Fibroblast of skin of left biceps (primary cell): ENCODE measurements at regions not wholly inside any gene's neighbourhood (a gene's known extent, or its start where the extent isn't known, plus 50 kb on each side); places are given as distances from the start of the nearest gene placed in this dataset.

ENCODE experiments used
- DNase-seq, 2 experiments: peaks; one replicate each; pipeline ENCODE4 v3.0.0-alpha.2; 2013; ENCODE audit warnings: low read depth in 2 of 2

DNA sequence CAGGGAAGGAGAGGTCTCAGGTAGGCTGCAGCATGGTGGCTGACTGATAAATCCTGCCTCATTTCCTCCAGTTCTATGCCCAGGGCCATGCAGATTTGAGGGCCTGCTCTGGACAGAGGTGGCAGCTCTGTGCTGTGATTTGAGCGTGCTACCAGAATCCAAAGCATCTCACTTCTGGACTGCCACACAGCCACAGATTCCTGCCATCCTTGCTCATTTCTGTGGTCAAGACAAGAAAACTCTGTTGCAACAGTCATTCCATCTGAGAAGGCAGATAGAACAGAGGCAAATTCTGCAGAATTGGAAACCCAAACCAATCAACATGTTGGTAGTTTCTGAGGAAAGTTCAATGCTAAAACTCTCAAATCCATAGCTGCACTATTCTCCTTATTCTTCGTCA, 102.8 kb upstream of the GALNT2 start:
- no peak for DNase-seq

DNA sequence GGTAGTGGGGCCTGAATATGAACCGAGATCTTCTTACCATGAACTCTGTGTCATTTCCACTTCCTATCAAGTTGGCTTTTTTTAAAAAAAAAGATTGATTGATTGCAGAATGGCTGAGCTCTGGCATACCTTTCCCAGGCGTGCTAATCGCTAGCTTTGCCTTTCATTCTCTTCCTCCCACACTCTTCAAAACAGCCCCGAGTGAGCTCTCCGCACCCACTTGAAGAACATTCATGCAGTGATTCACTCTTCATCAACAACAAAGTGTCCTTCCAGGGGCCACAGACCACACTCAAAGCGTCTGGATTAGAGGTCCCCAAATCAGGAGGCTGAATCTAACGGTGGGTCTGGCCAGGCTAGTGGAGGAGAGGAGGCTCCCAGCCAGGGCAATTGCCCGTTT, 96.3 kb upstream of the GALNT2 start:
- no peak for DNase-seq

DNA sequence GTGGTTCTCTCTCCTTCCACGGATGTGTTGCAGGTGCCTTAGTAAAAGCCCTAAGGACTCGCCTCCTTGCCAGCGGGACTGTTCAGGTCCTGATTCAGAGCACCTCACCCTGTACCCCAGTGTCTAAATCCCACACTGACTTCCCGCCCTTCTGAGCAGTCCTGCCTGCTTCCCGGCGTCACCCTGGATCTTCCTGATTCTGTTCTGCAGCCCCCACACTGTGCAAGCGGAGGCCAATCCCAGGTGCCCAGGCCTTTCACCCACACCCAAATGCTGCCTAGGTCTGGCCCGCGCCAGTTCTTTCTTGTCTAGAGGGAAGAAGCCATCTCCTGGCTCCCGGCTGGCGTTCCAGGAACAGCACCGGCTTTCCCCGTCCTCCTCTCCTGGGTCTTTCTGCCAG, 95.9 kb upstream of the GALNT2 start:
- no peak for DNase-seq

GRCh38 chr1:229972600-229973296, 94.3 kb upstream of the GALNT2 start:
- no peak for DNase-seq

DNA sequence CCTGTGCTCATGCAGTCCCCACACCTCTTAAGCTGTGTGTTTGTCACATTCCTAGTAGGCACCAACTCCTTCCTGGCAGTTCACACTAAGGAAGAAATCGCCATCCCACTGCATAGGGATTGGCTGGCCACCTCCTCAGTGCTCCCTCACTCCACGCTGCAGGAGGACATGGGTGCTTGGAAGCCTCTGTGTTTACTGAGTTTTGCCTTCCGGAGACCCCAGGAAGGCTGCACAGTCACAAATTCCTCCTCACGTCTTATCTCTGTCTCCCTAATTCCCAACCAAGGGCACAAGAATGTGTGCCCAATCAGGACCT, 93.8 kb upstream of the GALNT2 start:
- DNase-seq, result no peak

DNA sequence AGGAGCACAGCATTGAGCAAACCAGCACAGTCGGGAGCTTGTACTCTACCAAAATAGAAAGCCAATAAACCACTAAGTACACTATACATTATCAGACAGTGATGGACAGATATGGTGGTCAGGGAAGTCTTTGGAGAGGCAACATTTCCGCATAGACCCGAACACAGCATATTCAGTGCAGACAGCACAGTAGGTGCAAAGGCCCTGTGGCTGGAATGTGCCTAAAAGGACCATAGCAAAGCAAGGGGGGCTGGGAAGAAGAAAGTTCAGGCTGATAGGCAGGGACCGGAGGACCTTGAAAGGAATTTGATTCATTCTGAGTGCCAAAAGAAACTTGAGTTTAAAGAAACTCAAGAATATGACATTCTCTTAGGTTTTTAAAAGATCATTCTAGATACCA, 92.0 kb upstream of the GALNT2 start:
- no peak for DNase-seq

- no peak for DNase-seq
Observed at GRCh38 chr1:229980009-229980408, 87.0 kb upstream of the GALNT2 start.

- DNase-seq, result no peak
Observed at GRCh38 chr1:229981736-229982135, 85.3 kb upstream of the GALNT2 start.

DNA sequence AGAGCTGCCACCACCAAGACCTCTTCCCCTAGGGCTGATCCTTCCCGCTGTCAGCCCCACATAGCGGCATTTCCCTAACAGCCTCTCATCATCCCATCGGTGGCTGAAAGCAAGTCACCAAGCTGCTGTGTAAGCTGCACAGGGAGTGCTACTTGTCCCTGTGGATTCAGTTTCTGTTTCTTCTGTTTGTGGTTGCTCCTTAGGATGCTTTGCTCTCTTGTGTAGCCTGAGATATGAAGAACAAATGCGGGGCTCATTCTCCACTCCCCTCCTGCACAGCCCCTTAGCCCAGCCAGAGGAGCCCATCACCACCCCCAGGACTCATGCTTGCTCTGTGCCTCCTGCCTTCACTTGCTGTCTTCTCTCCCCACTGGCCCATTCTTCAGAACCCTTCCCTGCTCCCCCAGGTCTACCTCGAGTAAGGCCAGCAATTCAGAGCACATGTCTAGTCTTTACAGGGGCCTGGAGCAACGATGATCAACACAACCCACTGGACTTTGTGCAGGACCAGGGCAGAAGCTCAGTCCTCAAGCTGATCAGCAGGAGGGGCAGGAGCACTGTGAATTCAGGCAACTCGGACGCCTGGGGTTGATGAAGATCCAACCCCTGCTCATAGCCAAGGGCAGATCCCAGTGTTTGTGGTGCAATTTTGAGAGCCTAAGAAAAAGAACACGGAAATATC, 82.6 kb upstream of the GALNT2 start:
- no peak for DNase-seq

DNA sequence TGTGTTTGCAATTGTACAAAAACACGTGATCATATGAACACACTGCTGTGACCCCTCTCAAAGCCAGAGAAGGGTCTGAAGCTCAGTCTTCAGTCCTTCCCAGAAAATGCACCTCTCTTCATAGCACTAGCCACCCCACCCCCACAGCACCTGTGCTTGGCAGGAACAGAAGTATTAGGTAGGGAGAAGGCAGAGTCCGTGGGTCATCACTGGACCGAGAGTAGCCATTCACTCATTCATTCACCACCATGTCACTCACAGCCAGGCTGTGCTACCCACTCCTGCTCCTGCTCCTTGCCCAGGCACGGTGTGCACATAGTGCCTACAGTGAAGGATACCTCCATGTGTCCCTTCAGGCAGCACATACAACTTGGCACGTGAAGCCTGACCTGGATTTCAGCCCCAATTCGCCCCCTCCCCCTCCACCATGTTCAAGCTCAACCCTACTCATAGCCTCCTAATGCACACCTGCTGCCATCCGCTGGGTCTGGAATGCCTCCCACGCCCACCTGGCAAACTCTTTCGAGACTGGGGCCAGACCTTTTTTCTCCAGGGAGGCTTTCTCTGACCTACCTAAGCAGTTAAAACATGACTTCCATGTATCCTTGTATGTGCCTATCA, 81.9 kb upstream of the GALNT2 start:
- no peak for DNase-seq

GRCh38 chr1:229985613-229986010, 81.4 kb upstream of the GALNT2 start:
- DNase-seq, result no peak

GRCh38 chr1:229986737-229987337, 80.2 kb upstream of the GALNT2 start:
- no peak for DNase-seq

DNA sequence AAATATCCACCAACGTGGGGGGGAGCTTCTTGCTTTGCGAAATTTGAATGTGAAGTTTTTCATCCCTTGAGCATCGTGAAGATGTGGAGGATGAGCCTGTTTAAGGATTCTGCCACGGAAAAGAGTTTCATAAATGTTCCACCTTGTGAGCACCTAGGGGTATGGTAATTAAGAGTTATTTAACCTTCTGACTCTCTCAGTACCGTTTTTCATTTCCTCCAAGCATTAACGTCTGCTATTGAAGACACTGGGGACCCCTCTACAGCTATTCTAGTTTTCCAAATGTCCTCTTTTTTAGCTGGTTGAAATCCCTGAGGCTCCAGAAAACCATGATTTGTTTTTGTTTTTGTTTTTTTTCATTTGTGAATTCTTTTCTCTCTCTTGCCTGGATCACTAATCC, 79.1 kb upstream of the GALNT2 start:
- no peak for DNase-seq

DNA sequence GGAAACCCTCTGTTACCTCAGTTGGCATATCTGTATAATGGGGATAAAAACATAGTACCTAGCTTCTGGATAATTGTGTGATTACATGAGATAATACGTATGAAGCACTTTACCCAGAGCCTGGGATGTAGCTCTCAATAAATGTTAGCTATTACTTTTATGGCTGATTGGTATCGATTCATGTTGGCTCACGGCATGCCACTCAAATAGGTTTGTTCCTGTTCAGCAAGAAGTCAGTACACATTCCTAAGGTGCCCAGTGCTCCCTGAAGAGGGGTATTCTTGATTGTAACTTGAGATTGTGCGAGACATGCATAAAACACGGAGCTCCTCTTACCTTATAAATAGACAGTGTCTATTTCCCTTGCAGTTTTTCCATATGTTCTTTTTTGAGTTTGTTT, 78.5 kb upstream of the GALNT2 start:
- DNase-seq, result no peak

DNA sequence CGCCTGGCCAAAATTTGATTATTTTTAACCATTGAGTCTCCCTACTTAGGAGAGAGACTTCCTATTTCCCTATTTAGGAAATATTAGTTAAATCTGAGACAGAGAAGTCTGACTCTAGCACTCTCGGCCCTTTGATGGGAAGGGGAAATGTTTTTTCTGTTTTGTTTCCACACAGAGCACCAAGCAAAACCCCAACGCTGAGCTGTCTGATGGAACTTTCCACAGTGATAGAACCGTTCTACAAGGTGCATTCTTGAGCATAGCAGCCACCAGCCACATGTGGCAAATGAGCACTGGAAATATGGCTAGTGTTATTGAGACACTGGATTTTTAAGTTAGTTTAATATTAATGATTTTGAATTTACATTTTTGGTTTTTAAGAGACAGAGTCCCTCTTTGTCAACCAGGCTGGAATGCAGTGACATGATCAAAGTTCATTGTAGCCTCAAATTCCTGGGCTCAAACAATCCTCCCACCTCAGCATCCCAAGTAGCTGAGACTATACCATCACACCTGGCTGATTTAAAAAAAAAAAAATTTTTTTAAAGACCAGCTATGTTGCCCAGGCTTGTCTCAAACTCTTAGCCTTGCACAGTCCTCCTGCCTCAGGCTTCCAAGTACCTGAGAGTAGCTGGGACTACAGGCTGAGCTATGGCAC, 77.3 kb upstream of the GALNT2 start:
- no peak for DNase-seq

DNA sequence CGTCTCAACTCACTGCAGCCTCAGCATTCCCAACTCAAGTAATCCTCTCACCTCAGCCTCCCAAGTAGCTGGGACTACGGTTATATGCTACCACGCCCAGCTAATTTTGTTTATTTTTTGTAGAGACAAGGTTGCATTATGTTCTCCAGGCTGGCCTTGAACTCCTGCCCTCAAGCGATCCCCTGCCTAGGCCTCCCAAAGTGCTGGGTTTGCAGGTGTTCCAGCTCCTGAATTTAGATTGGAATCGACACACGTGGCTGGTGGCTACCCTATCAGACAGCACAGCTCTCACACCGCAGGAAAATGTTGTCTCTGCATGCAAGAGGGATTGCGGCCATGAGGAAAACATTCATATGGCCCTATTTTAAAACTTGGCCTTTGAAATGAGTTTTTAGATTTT, 76.7 kb upstream of the GALNT2 start:
- DNase-seq, result no peak

DNA sequence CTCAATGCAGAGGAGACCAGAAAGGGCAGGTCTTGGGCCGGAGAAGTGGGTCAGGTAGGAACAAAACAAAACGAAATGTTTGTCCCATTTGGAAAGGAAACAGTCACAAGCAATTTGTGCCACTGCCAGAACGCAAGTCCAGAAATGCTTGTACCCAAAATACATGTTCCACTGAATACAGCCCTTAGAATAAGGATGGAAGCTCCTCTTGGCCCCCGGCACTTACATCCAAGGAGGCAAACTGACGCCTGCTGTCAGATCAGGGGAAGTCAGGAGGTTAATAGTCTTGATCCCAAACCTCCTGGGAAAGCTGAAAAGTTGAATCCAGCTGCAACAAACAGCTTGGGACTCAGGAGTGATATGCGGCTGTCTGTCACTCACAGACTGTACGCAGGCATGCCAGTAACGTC, 75.9 kb upstream of the GALNT2 start:
- DNase-seq, result no peak

GRCh38 chr1:229991724-229992333, 75.2 kb upstream of the GALNT2 start:
- DNase-seq, result no peak

DNA sequence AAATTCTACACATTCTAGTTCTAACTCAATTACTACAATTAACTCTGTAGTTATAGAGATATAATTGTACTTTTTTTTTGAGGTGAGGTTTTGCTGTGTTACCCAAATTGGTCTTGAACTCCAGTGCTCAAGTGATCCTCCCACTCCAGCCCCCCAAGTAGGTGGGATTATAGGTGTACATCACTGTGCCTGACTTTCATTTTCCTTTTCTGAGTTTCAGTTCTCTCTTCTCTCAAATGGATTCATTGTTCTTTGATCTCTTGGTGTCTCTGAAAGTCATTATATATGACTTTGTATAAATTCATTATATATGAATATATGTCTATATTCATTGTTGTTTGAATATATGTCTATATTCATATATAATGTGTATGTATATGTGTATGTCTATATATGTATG, 74.0 kb upstream of the GALNT2 start:
- no peak for DNase-seq

DNA sequence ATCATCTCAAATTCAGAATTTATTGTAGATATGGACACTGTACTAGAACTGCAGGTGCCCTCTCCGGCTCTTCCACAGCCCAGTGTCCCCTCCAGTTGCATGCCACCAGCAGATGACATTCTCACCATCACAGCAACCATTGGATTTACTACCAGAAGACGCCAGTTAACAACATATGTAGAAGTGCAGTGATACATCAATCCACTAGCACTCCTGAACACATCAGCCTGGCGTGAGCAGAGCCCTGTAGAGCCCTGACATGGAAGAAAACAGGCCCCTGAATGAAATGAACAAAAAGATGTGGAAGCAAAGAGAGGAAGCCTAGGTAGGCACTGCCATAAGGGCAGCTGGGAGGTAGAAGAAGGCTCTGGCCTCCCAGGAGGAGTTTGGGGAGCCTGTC, 73.1 kb upstream of the GALNT2 start:
- no peak for DNase-seq

DNA sequence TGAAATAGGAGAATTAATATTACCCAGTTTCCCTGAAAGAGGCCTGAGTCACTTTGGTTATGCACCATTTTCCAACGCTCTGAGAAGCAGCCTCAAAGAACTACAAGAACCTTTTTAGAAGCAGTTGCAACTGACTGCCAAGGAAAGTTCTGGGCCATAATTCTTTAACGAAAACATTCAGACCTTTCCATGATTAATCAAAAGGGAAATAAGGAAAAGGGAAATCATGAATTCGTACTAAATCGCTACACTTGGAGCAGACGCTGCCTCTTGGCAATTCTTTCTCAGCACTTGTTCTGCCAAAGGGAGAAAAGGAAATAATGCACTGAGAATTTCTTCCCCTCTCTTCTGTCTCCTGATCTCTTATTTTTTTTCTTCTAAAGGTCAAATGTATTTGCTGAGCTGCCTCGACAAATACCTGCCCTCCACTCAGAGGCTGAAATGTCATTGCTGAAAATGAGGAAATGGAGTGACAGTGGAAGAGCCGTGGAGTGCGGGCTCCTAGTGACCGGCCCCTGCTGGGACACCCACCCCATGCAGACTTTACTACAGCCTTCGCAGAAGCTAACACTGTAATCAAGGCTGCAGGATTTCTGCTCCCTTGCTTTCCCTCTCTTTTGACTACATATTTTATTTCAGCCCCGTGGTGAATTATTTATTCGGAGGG, 67.9 kb upstream of the GALNT2 start:
- DNase-seq, result no peak
